A673 (cell line): ENCODE measurements at regions not wholly inside any gene's neighbourhood (a gene's known extent, or its start where the extent isn't known, plus 50 kb on each side); places are given as distances from the start of the nearest gene placed in this dataset.

Experiments used
- BruUV-seq: library from RNA; stranded (reverse); fragments of 400-500 nt; replicated peaks from 2 replicates; lab custom pipeline; 2021; lab: Mats Ljungman, UMichigan
- CTCF ChIA-PET: fragments of 300-600 bp; sonication (Branson Sonifier 250); formaldehyde crosslinking; loops from one replicate; lab custom pipeline; 2022; ENCODE audit warnings: antibody characterized with exemption; lab: Charles Lee
- POLR2A ChIA-PET: fragments of 300-600 bp; sonication (Branson Sonifier 250); formaldehyde crosslinking; loops from one replicate; lab custom pipeline; 2022; ENCODE audit warnings: antibody characterized with exemption; ENCODE audit not compliant: low non-redundant PET; lab: Charles Lee
- DNase-seq: peaks from one replicate; pipeline ENCODE4 v3.0.0-alpha.2; 2015; ENCODE audit warnings: low spot score
- H3K27ac ChIP-seq: fragments of 200-600 bp; sonication (generic); 2 replicates; pipeline ENCODE4 v1.5.1; 2016; ENCODE audit warnings: mixed run types, low read depth, mild to moderate bottlenecking, mixed read lengths, antibody characterized with exemption, low read length; ENCODE audit not compliant: poor library complexity, severe bottlenecking
- H3K27me3 ChIP-seq: fragments of 200-600 bp; sonication (generic); replicated peaks from 2 replicates; pipeline ENCODE4 v1.6.1; 2017; ENCODE audit warnings: mixed run types, low read depth, mild to moderate bottlenecking, mixed read lengths, antibody characterized with exemption, low read length; ENCODE audit not compliant: insufficient read depth, poor library complexity
- H3K36me3 ChIP-seq: fragments of 200-600 bp; sonication (generic); 2 replicates; pipeline ENCODE4 v1.6.1; 2016; ENCODE audit warnings: mixed run types, mild to moderate bottlenecking, mixed read lengths, antibody characterized with exemption, low read length; ENCODE audit not compliant: insufficient read depth, poor library complexity, severe bottlenecking
- H3K4me1 ChIP-seq: fragments of 200-600 bp; sonication (generic); 2 replicates; pipeline ENCODE4 v1.6.1; 2017; ENCODE audit warnings: mixed run types, mild to moderate bottlenecking, mixed read lengths, antibody characterized with exemption, low read length; ENCODE audit not compliant: insufficient read depth, poor library complexity, severe bottlenecking
- H3K4me3 ChIP-seq: fragments of 200-600 bp; sonication (generic); 2 replicates; pipeline ENCODE4 v1.5.1; 2016; ENCODE audit warnings: low read depth, mixed run types, mild to moderate bottlenecking, mixed read lengths, low read length; ENCODE audit not compliant: poor library complexity, severe bottlenecking
- H3K9me3 ChIP-seq: fragments of 200-600 bp; sonication (generic); 2 replicates; pipeline ENCODE4 v1.6.1; 2016; ENCODE audit warnings: mixed run types, low read depth, mild to moderate bottlenecking, mixed read lengths, antibody characterized with exemption, low read length; ENCODE audit not compliant: poor library complexity, severe bottlenecking
- CTCF ChIP-seq: fragments of 300-800, 200-600 bp; sonication (generic); conservative IDR thresholded peaks from 2 replicates; pipeline ENCODE4 v1.5.1; 2017; ENCODE audit warnings: low read depth, mild to moderate bottlenecking, antibody characterized with exemption, low read length, moderate library complexity, mixed read lengths
- EZH2 ChIP-seq: fragments of 200-600 bp; sonication (generic); IDR thresholded peaks from 2 replicates; pipeline ENCODE4 v1.6.1; 2017; ENCODE audit warnings: borderline replicate concordance, low read depth, mild to moderate bottlenecking, mixed read lengths, antibody characterized with exemption, low read length; ENCODE audit not compliant: poor library complexity, severe bottlenecking
- intact Hi-C: fragments of 100-400 bp; cut with micrococcal nuclease; formaldehyde crosslinking; loops from one replicate; pipeline ENCODE4 v1.10.0; 2022; ENCODE audit not compliant: unreplicated experiment

DNA sequence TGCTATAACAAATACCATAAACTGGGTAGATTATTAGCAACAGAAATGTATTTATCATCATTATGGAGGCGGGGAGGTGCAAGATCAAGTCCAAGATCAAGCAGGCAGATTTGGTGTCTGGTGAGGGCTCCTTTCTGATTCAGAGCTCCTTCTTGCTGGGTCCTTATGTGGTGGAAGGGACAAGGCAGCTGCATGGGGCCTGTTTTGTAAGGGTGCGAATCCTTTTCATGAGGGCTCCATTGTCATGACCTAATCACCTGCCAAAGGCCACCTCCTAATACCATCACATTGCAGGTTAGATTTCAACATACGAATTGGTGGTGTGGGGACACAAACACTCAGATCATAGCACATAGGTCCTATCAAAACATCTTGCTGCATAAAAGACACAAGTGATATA lies 84.4 kb upstream of the CCDC150 start:
- DNase-seq = no peak
- intact Hi-C loops = no loop called here
- Histone ChIP-seq H3K9me3 (no peaks in the 10 kb centered on the region), H3K4me1 (no peaks in the 10 kb centered on the region), H3K27ac (no peak overlapping the region), H3K36me3 (no peaks in the 10 kb centered on the region), H3K27me3 (no peaks in the 10 kb centered on the region), H3K4me3 (no peak overlapping the region)
- no TSS peak for BruUV-seq
- CTCF ChIA-PET = no interaction called here
- POLR2A ChIA-PET = no interaction called here
- TF ChIP-seq CTCF (no peak), EZH2 (no peak)

- ChIA-PET CTCF (no interaction called here), POLR2A (no interaction called here)
- no peak overlapping the region for H3K27ac ChIP-seq
- no TSS peak for BruUV-seq
- no peaks in the 10 kb centered on the region for H3K36me3 ChIP-seq
- intact Hi-C loops = no loop called here
- no peak for DNase-seq
- H3K9me3 ChIP-seq = no peaks in the 10 kb centered on the region
- H3K4me3 ChIP-seq = no peak overlapping the region
- H3K27me3 ChIP-seq = no peaks in the 10 kb centered on the region
- H3K4me1 ChIP-seq = no peaks in the 10 kb centered on the region
- TF ChIP-seq EZH2 (no peak), CTCF (no peak)
Measured at GRCh38 chr2:196555726-196556125, 83.8 kb upstream of the CCDC150 start.

DNA sequence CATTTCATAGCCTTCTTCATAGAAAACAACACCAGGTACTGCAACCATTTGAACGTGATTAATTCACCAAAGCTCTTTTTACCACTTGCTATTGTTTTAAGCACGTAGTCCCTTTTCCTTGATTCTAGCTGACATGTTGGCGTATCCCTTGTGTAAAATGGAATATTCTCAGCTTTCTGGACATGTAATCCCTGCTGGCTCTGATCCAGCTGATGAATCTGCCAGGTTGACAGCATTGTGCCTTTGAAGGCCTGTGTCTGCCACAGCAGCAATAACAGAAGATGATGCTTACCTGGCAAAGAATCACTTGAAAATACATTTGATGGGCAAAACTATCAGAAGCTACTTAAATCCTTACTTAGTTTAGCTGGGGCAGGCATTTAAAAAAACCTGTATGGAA lies 81.0 kb upstream of the CCDC150 start:
- Histone ChIP-seq H3K4me1 (no peaks in the 10 kb centered on the region), H3K36me3 (no peaks in the 10 kb centered on the region), H3K9me3 (no peaks in the 10 kb centered on the region), H3K27ac (no peak overlapping the region), H3K27me3 (no peaks in the 10 kb centered on the region), H3K4me3 (no peak overlapping the region)
- DNase-seq = no peak
- intact Hi-C loops = no loop called here
- ChIA-PET POLR2A (no interaction called here), CTCF (no interaction called here)
- BruUV-seq = no TSS peak
- TF ChIP-seq EZH2 (no peak), CTCF (no peak)
